ENCODE measurements at regions not wholly inside any gene's neighbourhood (a gene's known extent, or its start where the extent isn't known, plus 50 kb on each side); places are given as distances from the start of the nearest gene placed in this dataset.
"Not testable (repeated sequence)": the region's sequence is repeated elsewhere in the genome, so short reads cannot be mapped to it uniquely, and the experiment has no call there.

DNA sequence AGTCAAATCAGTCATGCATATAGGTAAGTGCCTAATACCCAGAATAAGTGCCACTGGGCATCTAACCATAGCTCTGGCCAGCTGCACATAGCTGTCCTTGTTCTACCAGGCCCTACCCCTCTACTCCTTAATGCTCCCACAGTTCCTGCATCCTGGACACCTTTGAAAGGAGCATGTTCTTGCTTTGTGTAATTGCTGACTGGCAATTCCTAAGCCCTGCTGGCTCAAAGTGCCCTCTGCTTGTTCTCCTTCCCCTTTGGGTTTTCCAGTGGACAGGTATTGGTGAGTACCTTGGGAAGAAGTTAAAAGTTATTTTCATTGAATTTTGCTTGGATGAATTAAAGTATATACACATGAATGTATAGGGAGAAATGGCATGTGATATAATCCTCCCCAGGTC, 516.4 kb downstream of the ETNK1 start:
- H3K27me3 ChIP-seq (replicated peaks in 1 of 7), result no peaks in the 10 kb centered on the region
- H3K9me3 ChIP-seq, result peaks cover 0 to 28% (median 2%) of the 10 kb centered on the region in 8 donors
- DNase-seq, result no peak
- H3K36me3 ChIP-seq, result no peaks in the 10 kb centered on the region
- TF ChIP-seq POLR2AphosphoS5 (IDR thresholded peaks at IDR 0.05), result no peak
- TF ChIP-seq, protein P1, sequence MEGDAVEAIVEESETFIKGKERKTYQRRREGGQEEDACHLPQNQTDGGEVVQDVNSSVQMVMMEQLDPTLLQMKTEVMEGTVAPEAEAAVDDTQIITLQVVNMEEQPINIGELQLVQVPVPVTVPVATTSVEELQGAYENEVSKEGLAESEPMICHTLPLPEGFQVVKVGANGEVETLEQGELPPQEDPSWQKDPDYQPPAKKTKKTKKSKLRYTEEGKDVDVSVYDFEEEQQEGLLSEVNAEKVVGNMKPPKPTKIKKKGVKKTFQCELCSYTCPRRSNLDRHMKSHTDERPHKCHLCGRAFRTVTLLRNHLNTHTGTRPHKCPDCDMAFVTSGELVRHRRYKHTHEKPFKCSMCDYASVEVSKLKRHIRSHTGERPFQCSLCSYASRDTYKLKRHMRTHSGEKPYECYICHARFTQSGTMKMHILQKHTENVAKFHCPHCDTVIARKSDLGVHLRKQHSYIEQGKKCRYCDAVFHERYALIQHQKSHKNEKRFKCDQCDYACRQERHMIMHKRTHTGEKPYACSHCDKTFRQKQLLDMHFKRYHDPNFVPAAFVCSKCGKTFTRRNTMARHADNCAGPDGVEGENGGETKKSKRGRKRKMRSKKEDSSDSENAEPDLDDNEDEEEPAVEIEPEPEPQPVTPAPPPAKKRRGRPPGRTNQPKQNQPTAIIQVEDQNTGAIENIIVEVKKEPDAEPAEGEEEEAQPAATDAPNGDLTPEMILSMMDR (IDR thresholded peaks at IDR 0.05 in 8 of 11, conservative IDR thresholded peaks at IDR 0.05 in 3 of 11), result no peak
- TF ChIP-seq POLR2A (IDR thresholded peaks at IDR 0.05), result no peak
- H3K4me3 ChIP-seq, result no peak overlapping the region
- H3K4me1 ChIP-seq, result no peaks in the 10 kb centered on the region
- intact Hi-C loops (cut with DNase I; ENCODE audit: low total_unique reads), result no loop called here
- H3K27ac ChIP-seq, result no peak overlapping the region

DNA sequence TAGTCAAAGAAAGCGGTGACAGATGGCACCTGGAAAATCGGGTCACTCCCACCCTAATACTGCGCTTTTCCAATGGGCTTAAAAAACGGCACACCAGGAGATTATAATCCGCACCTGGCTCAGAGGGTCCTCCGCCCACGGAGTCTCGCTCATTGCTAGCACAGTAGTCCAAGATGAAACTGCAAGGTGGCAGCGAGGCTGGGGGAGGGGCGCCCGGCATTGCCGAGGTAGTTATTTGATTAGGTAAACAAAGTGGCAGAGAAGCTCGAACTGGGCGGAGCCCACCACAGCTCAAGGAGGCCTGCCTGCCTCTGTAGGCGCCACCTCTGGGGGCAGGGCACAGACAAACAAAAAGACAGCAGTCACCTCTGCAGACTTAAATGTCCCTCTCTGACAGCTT, 521.1 kb downstream of the ETNK1 start:
- H3K27me3 ChIP-seq (replicated peaks in 1 of 7); H3K27ac ChIP-seq; intact Hi-C loops (cut with DNase I; ENCODE audit: low total_unique reads); H3K4me3 ChIP-seq; H3K4me1 ChIP-seq; H3K36me3 ChIP-seq; DNase-seq: not testable (repeated sequence)
- peaks cover 0 to 35% (median 2%) of the 10 kb centered on the region in 8 donors for H3K9me3 ChIP-seq
- WGBS, 5 donors, result 88 to 95% (median 92%) methylated on average over 15 of the region's 15 CpGs

DNA sequence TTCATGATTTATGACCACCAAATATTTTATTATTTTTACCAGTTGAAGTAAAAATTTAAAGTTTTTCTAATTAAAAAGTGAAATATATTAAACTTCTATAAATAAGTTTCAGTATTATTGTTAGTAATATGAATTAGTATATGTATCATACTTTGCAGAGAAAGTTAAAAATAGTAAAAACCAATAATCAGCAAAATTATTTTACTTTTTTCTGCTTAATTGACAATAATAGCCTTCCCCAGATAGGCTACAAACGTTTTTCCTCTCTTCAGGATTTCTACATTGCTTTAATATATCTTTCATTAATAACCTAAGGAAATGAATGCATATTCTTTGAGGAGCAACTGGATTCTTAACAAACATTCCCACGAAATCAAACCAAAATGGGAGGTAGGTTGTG, 543.5 kb downstream of the ETNK1 start:
- DNase-seq, result no peak
- peaks cover 0 to 9% (median 0%) of the 10 kb centered on the region in 8 donors for H3K9me3 ChIP-seq
- H3K27me3 ChIP-seq (replicated peaks in 1 of 7), result no peaks in the 10 kb centered on the region
- 41 to 48% (median 46%) methylated on average over 2 of the region's 2 CpGs for WGBS, 5 donors
- intact Hi-C loops (cut with DNase I; ENCODE audit: low total_unique reads), result no loop called here
- no peak overlapping the region for H3K4me3 ChIP-seq
- no peak for TF ChIP-seq POLR2A (IDR thresholded peaks at IDR 0.05)
- no peak for TF ChIP-seq POLR2AphosphoS5 (IDR thresholded peaks at IDR 0.05)
- TF ChIP-seq, protein P1 (IDR thresholded peaks at IDR 0.05 in 8 of 11, conservative IDR thresholded peaks at IDR 0.05 in 3 of 11), result no peak
- no peaks in the 10 kb centered on the region for H3K36me3 ChIP-seq
- H3K27ac ChIP-seq, result no peak overlapping the region
- no peaks in the 10 kb centered on the region for H3K4me1 ChIP-seq

DNA sequence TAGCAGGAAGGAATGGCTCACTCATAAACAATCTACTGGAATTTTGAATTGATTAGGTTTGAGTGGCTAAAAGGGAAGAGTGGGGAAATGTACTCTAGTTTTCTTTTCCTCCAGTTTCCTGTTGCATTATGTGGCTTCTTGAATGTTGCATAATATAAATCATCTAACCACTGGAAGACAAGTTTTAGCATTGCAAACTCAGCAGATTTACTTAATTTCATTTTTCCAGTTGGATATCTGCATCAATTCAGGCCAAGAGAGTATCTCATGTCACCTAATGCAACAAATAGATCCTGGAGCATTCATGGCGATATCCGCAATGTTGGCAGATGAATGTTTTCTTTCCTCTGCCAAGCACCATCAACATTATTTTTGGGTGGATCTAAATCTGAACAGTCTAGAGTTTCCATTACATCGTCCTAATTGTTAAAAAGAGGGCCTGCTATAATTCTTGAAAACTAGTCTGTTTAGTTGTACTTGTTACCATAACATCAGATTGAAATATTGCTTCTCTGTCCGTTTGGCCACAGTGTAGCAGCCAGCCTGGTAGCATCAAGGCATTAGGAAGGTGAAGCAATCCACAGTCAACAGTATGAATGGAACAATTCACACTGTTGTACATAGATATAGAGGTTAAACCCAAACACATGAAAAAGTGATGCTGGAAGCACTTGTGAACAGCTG, 544.2 kb downstream of the ETNK1 start:
- Histone ChIP-seq H3K4me1 (no peaks in the 10 kb centered on the region), H3K27ac (no peak overlapping the region), H3K9me3 (peaks cover 0 to 16% (median under 1%) of the 10 kb centered on the region in 8 donors), H3K27me3 (replicated peaks in 1 of 7) (no peaks in the 10 kb centered on the region), H3K4me3 (no peak overlapping the region), H3K36me3 (no peaks in the 10 kb centered on the region)
- 77 to 88% (median 82%) methylated on average over 4 of the region's 4 CpGs for WGBS, 5 donors
- DNase-seq, result no peak
- intact Hi-C loops (cut with DNase I; ENCODE audit: low total_unique reads), result no loop called here
- TF ChIP-seq POLR2A (IDR thresholded peaks at IDR 0.05) (no peak), POLR2AphosphoS5 (IDR thresholded peaks at IDR 0.05) (no peak)

DNA sequence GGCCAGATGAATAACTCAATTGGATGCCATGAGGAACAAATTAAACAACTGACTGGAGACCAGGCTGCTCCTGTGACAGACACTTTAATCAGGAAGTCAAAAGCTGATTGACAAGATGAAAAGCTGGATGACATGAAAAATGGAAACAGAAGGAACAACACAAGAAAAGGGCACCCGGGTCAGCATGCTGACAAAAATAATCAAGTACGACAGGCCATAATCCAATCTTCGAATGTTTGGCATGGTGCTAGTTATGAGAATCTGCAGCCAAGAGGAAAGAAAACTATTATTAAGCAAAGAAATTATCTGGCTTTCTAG, 544.7 kb downstream of the ETNK1 start:
- intact Hi-C loops (cut with DNase I; ENCODE audit: low total_unique reads), result no loop called here
- no peaks in the 10 kb centered on the region for H3K4me1 ChIP-seq
- H3K36me3 ChIP-seq, result no peaks in the 10 kb centered on the region
- H3K27ac ChIP-seq, result no peak overlapping the region
- no peak for DNase-seq
- no peaks in the 10 kb centered on the region for H3K27me3 ChIP-seq (replicated peaks in 1 of 7)
- no peak overlapping the region for H3K4me3 ChIP-seq
- 69 to 87% (median 82%) methylated on average over 3 of the region's 3 CpGs for WGBS, 5 donors
- H3K9me3 ChIP-seq, result peaks cover 0 to 21% (median 3%) of the 10 kb centered on the region in 8 donors
- TF ChIP-seq POLR2AphosphoS5 (IDR thresholded peaks at IDR 0.05) (no peak), POLR2A (IDR thresholded peaks at IDR 0.05) (no peak)
- TF ChIP-seq, protein P1 (IDR thresholded peaks at IDR 0.05 in 8 of 11, conservative IDR thresholded peaks at IDR 0.05 in 3 of 11), result no peak

Measured in spleen (tissue), 11 donors.